SJCRH30 (cell line): ENCODE measurements at regions not wholly inside any gene's neighbourhood (a gene's known extent, or its start where the extent isn't known, plus 50 kb on each side); places are given as distances from the start of the nearest gene placed in this dataset.
"Not testable (repeated sequence)": the region's sequence is repeated elsewhere in the genome, so short reads cannot be mapped to it uniquely, and the experiment has no call there.

Experiments used
- DNase-seq, 2 experiments: peaks; one replicate each; pipeline ENCODE4 v3.0.0-alpha.2; 2015 to 2020
- H3K27ac ChIP-seq: fragments of 250-450 bp; sonication (Bioruptor Pico); 2 replicates; pipeline ENCODE4 v1.5.1; 2020; ENCODE audit warnings: mild to moderate bottlenecking, moderate library complexity
- H3K27me3 ChIP-seq: fragments of 250-450 bp; sonication (Bioruptor Pico); 2 replicates; pipeline ENCODE4 v1.5.1; 2020; ENCODE audit warnings: mild to moderate bottlenecking, moderate library complexity
- H3K36me3 ChIP-seq: fragments of 250-450 bp; sonication (Bioruptor Pico); 2 replicates; pipeline ENCODE4 v1.5.1; 2020; ENCODE audit warnings: mild to moderate bottlenecking, moderate library complexity
- H3K4me1 ChIP-seq: fragments of 250-450 bp; sonication (Bioruptor Pico); 2 replicates; pipeline ENCODE4 v1.5.1; 2020; ENCODE audit warnings: mild to moderate bottlenecking, moderate library complexity
- H3K4me3 ChIP-seq: fragments of 250-450 bp; sonication (Bioruptor Pico); 2 replicates; pipeline ENCODE4 v1.5.1; 2020; ENCODE audit warnings: mild to moderate bottlenecking, moderate library complexity
- H3K9me3 ChIP-seq: fragments of 250-450 bp; sonication (Bioruptor Pico); replicated peaks from 2 replicates; pipeline ENCODE4 v1.5.1; 2020; ENCODE audit warnings: mild to moderate bottlenecking, moderate library complexity

GRCh38 chr5:42874621-42875198, 63.0 kb upstream of the SELENOP start:
- DNase-seq = no peak
- no peak overlapping the region for H3K27ac ChIP-seq
- no peak overlapping the region for H3K4me3 ChIP-seq

GRCh38 chr5:42872865-42873264, 61.2 kb upstream of the SELENOP start:
- Histone ChIP-seq H3K36me3 (no peaks in the 10 kb centered on the region), H3K9me3 (peaks cover 7% of the 10 kb centered on the region), H3K4me3 (no peak overlapping the region), H3K27ac (no peak overlapping the region; the same call in 1 of the 2 replicates), H3K4me1 (peaks cover 24% of the 10 kb centered on the region), H3K27me3 (no peaks in the 10 kb centered on the region)
- no peak for DNase-seq

More at GRCh38 chr5:42874621-42875198, 63.0 kb upstream of the SELENOP start:
- Histone ChIP-seq H3K4me1 (peaks cover 33% of the 10 kb centered on the region), H3K27me3 (no peaks in the 10 kb centered on the region), H3K9me3 (no peaks in the 10 kb centered on the region), H3K36me3 (no peaks in the 10 kb centered on the region)

DNA sequence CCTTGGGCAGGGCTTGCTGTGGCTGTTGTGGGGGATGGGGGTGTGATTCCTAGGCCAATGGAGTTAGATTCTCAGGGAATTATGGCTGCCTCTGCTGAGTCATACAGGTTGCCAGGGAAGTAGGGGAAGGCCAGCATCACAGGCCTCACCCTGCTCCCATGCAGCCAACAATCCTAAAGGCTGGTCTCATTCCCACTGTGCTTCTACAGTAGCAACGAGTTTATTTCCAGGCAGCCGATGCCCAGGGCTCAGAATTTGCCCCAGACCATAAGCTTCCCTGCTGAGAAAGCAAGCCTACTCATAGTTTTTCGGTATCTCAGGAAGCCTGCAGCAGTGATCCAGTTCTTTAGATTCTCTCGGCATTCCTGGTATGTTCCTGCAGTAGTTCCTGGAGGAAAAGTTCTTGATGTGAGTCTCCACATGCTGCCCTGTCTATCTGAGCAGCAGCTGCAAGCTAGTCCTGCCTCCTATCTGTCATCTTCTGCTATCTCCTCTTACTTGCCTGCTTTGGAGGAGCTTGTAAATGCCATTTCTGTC, 59.3 kb upstream of the SELENOP start:
- DNase-seq = peak; percentile 39 to 56
- H3K27ac ChIP-seq = peak overlapping the region; percentile 40

GRCh38 chr5:42868417-42868816, 56.7 kb upstream of the SELENOP start:
- DNase-seq, H3K4me3 ChIP-seq, H3K27me3 ChIP-seq, H3K27ac ChIP-seq, H3K36me3 ChIP-seq: not testable (repeated sequence)
- H3K9me3 ChIP-seq = peaks cover 31% of the 10 kb centered on the region
- H3K4me1 ChIP-seq = peaks cover 24% of the 10 kb centered on the region

More for the DNA sequence above, 59.3 kb upstream of the SELENOP start:
- Histone ChIP-seq H3K27me3 (no peaks in the 10 kb centered on the region), H3K4me1 (peaks cover 24% of the 10 kb centered on the region), H3K4me3 (no peak overlapping the region), H3K36me3 (no peaks in the 10 kb centered on the region), H3K9me3 (peaks cover 16% of the 10 kb centered on the region)

- not testable (repeated sequence) for H3K4me1 ChIP-seq, H3K4me3 ChIP-seq, H3K27ac ChIP-seq, H3K36me3 ChIP-seq, H3K27me3 ChIP-seq, DNase-seq
- H3K9me3 ChIP-seq = peaks cover 47% of the 10 kb centered on the region
Measured at GRCh38 chr5:42864749-42865148, 53.1 kb upstream of the SELENOP start.
